ENCODE measurements at regions not wholly inside any gene's neighbourhood (a gene's known extent, or its start where the extent isn't known, plus 50 kb on each side); places are given as distances from the start of the nearest gene placed in this dataset.

GRCh38 chr12:105764216-105764835 is 374.4 kb downstream of the NUAK1 start:
- no peaks in the 10 kb centered on the region for H3K4me1 ChIP-seq (ENCODE audit: control insufficient read depth in 1 of 2, insufficient read depth in 1 of 2, low read depth in 1 of 2, low read length in 1 of 2)
- TF ChIP-seq CTCF (IDR thresholded peaks at IDR 0.05): no peak
- no peaks in the 10 kb centered on the region for H3K36me3 ChIP-seq
- H3K27me3 ChIP-seq: peaks cover 21% of the 10 kb centered on the region
- no peak overlapping the region for H3K4me3 ChIP-seq (ENCODE audit: low read depth in 1 of 2, low read length in 1 of 2)
- no peak overlapping the region for H3K27ac ChIP-seq
- no peaks in the 10 kb centered on the region for H3K9me3 ChIP-seq

GRCh38 chr12:105765053-105766014 is 373.4 kb downstream of the NUAK1 start:
- Histone ChIP-seq H3K27ac (no peak overlapping the region), H3K4me3 (ENCODE audit: low read depth in 1 of 2, low read length in 1 of 2) (no peak overlapping the region), H3K9me3 (no peaks in the 10 kb centered on the region), H3K4me1 (ENCODE audit: control insufficient read depth in 1 of 2, insufficient read depth in 1 of 2, low read depth in 1 of 2, low read length in 1 of 2) (no peaks in the 10 kb centered on the region), H3K36me3 (no peaks in the 10 kb centered on the region), H3K27me3 (peaks cover 21% of the 10 kb centered on the region)
- TF ChIP-seq CTCF (IDR thresholded peaks at IDR 0.05): no peak

GRCh38 chr12:105766029-105766428 is 372.7 kb downstream of the NUAK1 start:
- TF ChIP-seq CTCF (IDR thresholded peaks at IDR 0.05): no peak
- Histone ChIP-seq H3K9me3 (no peaks in the 10 kb centered on the region), H3K27me3 (peaks cover 21% of the 10 kb centered on the region), H3K27ac (no peak overlapping the region), H3K36me3 (no peaks in the 10 kb centered on the region), H3K4me3 (ENCODE audit: low read depth in 1 of 2, low read length in 1 of 2) (no peak overlapping the region), H3K4me1 (ENCODE audit: control insufficient read depth in 1 of 2, insufficient read depth in 1 of 2, low read depth in 1 of 2, low read length in 1 of 2) (no peaks in the 10 kb centered on the region)

GRCh38 chr12:105769486-105769885 is 369.3 kb downstream of the NUAK1 start:
- H3K4me1 ChIP-seq (ENCODE audit: control insufficient read depth in 1 of 2, insufficient read depth in 1 of 2, low read depth in 1 of 2, low read length in 1 of 2): no peaks in the 10 kb centered on the region
- no peaks in the 10 kb centered on the region for H3K9me3 ChIP-seq
- no peaks in the 10 kb centered on the region for H3K36me3 ChIP-seq
- no peak overlapping the region for H3K27ac ChIP-seq
- no peak overlapping the region for H3K4me3 ChIP-seq (ENCODE audit: low read depth in 1 of 2, low read length in 1 of 2)
- H3K27me3 ChIP-seq: peaks cover 16% of the 10 kb centered on the region
- no peak for TF ChIP-seq CTCF (IDR thresholded peaks at IDR 0.05)

- H3K4me1 ChIP-seq (ENCODE audit: control insufficient read depth in 1 of 2, insufficient read depth in 1 of 2, low read depth in 1 of 2, low read length in 1 of 2): no peaks in the 10 kb centered on the region
- no peaks in the 10 kb centered on the region for H3K9me3 ChIP-seq
- no peak overlapping the region for H3K4me3 ChIP-seq (ENCODE audit: low read depth in 1 of 2, low read length in 1 of 2)
- H3K27me3 ChIP-seq: no peaks in the 10 kb centered on the region
- no peaks in the 10 kb centered on the region for H3K36me3 ChIP-seq
- no peak for TF ChIP-seq CTCF (IDR thresholded peaks at IDR 0.05)
- H3K27ac ChIP-seq: no peak overlapping the region
Observed at GRCh38 chr12:105773471-105773870, 365.3 kb downstream of the NUAK1 start.

Data from neutrophil (primary cell).